ENCODE measurements at regions not wholly inside any gene's neighbourhood (a gene's known extent, or its start where the extent isn't known, plus 50 kb on each side); places are given as distances from the start of the nearest gene placed in this dataset.
A peak's percentile ranks its signal among the peaks of the same experiment; 100 is the strongest.

- Histone ChIP-seq H3K36me3 (ENCODE audit: control insufficient read depth in 1 of 2, insufficient read depth in 2 of 2, low read length in 2 of 2) (no peaks in the 10 kb centered on the region), H3K4me1 (ENCODE audit: control insufficient read depth in 1 of 2, insufficient read depth in 2 of 2, low read length in 2 of 2) (peaks cover 78 to 91% of the 10 kb centered on the region in 2 experiments), H3K79me2 (ENCODE audit: insufficient read depth, low read length) (no peaks in the 10 kb centered on the region), H3K9me3 (ENCODE audit: control insufficient read depth in 1 of 2, insufficient read depth in 1 of 2, low read depth in 1 of 2, low read length in 2 of 2) (no peaks in the 10 kb centered on the region), H4K20me1 (ENCODE audit: insufficient read depth) (no peaks in the 10 kb centered on the region), H3K27me3 (ENCODE audit: insufficient read depth, low read length) (no peaks in the 10 kb centered on the region), H2AFZ (ENCODE audit: low read depth, low read length, poor library complexity, severe bottlenecking) (no peak overlapping the region), H3K9me2 (ENCODE audit: insufficient read depth) (no peaks in the 10 kb centered on the region), H3K9ac (ENCODE audit: low read length) (no peak overlapping the region), H3K4me3 (replicated peaks in 1 of 2; ENCODE audit: low read depth in 1 of 2, low read length in 2 of 2) (no peak overlapping the region), H3K27ac (ENCODE audit: low read depth, low read length) (peak overlapping the region; percentile 78; the same call in 1 of the 2 replicates), H3K4me2 (ENCODE audit: low read length) (peak overlapping the region; percentile 70)
- ChIA-PET RAD21 (ENCODE audit: low non-redundant PET in 1 of 2, low total read pairs in 2 of 2, uncharacterized antibody in 2 of 2, unreplicated experiment in 2 of 2) (no interaction called here), CTCF (no interaction called here), POLR2A (interaction anchor here (1.2 kb wide), 1 partner anchor 89 kb away, joined by 3 read pairs; no protein-coding TSS in a partner anchor)
- TF ChIP-seq SRF (IDR thresholded peaks at IDR 0.05; ENCODE audit: low read depth) (no peak), REST (IDR thresholded peaks at IDR 0.05; ENCODE audit: low read depth) (no peak), SIN3A (IDR thresholded peaks at IDR 0.05; ENCODE audit: low read depth) (no peak), YY1 (IDR thresholded peaks at IDR 0.05; ENCODE audit: extremely low read depth, insufficient replicate concordance, low read depth, low read length) (no peak), ZFX (IDR thresholded peaks at IDR 0.05) (no peak), RAD21 (IDR thresholded peaks at IDR 0.05; ENCODE audit: low read depth) (no peak)
- no peak for ATAC-seq
- intact Hi-C loops (cut with micrococcal nuclease): no loop called here
- no TSS peak for BruUV-seq (replicated peaks)
- DNase-seq (ENCODE audit: low read depth, low spot score): no peak
These were observed 86.6 kb downstream of the ZNF608 start for GRCh38 chr5:124659798-124660197.

Data from HCT116 (cell line).